ENCODE measurements at regions not wholly inside any gene's neighbourhood (a gene's known extent, or its start where the extent isn't known, plus 50 kb on each side); places are given as distances from the start of the nearest gene placed in this dataset.
"Not testable (repeated sequence)": the region's sequence is repeated elsewhere in the genome, so short reads cannot be mapped to it uniquely, and the experiment has no call there.

GRCh38 chr3:24006-24405 lies 172.6 kb upstream of the CHL1 start:
- no peak overlapping the region for H3K27ac Mint-ChIP-seq (ENCODE audit: unreplicated experiment)
- no peak overlapping the region for H3K4me3 Mint-ChIP-seq (ENCODE audit: unreplicated experiment)
- TF ChIP-seq CTCF (IDR thresholded peaks at IDR 0.05; ENCODE audit: partially characterized antibody, unreplicated experiment): no peak
- H3K4me1 Mint-ChIP-seq (ENCODE audit: low read depth, unreplicated experiment): no peaks in the 10 kb centered on the region
- no peaks in the 10 kb centered on the region for H3K9me3 Mint-ChIP-seq (ENCODE audit: unreplicated experiment)
- no peaks in the 10 kb centered on the region for H3K36me3 Mint-ChIP-seq (ENCODE audit: unreplicated experiment)
- no peak for DNase-seq
- no peaks in the 10 kb centered on the region for H3K27me3 Mint-ChIP-seq (ENCODE audit: unreplicated experiment)

- DNase-seq: no peak
- no peaks in the 10 kb centered on the region for H3K9me3 Mint-ChIP-seq (ENCODE audit: unreplicated experiment)
- no peak overlapping the region for H3K27ac Mint-ChIP-seq (ENCODE audit: unreplicated experiment)
- no peaks in the 10 kb centered on the region for H3K4me1 Mint-ChIP-seq (ENCODE audit: low read depth, unreplicated experiment)
- no peaks in the 10 kb centered on the region for H3K27me3 Mint-ChIP-seq (ENCODE audit: unreplicated experiment)
- no peaks in the 10 kb centered on the region for H3K36me3 Mint-ChIP-seq (ENCODE audit: unreplicated experiment)
- no peak for TF ChIP-seq CTCF (IDR thresholded peaks at IDR 0.05; ENCODE audit: partially characterized antibody, unreplicated experiment)
- H3K4me3 Mint-ChIP-seq (ENCODE audit: unreplicated experiment): no peak overlapping the region
Observed at GRCh38 chr3:25056-25455, 171.5 kb upstream of the CHL1 start.

- H3K4me3 Mint-ChIP-seq (ENCODE audit: unreplicated experiment); DNase-seq; H3K4me1 Mint-ChIP-seq (ENCODE audit: low read depth, unreplicated experiment); H3K9me3 Mint-ChIP-seq (ENCODE audit: unreplicated experiment); H3K27ac Mint-ChIP-seq (ENCODE audit: unreplicated experiment); H3K36me3 Mint-ChIP-seq (ENCODE audit: unreplicated experiment); H3K27me3 Mint-ChIP-seq (ENCODE audit: unreplicated experiment): not testable (repeated sequence)
Observed at GRCh38 chr3:35985-36384, 160.6 kb upstream of the CHL1 start.

- not testable (repeated sequence) for H3K9me3 Mint-ChIP-seq (ENCODE audit: unreplicated experiment); H3K27me3 Mint-ChIP-seq (ENCODE audit: unreplicated experiment); H3K36me3 Mint-ChIP-seq (ENCODE audit: unreplicated experiment); H3K4me3 Mint-ChIP-seq (ENCODE audit: unreplicated experiment); DNase-seq; H3K27ac Mint-ChIP-seq (ENCODE audit: unreplicated experiment); H3K4me1 Mint-ChIP-seq (ENCODE audit: low read depth, unreplicated experiment)
- peak; percentile 60 for TF ChIP-seq CTCF (IDR thresholded peaks at IDR 0.05; ENCODE audit: partially characterized antibody, unreplicated experiment)
Observed at GRCh38 chr3:42871-43744, 153.5 kb upstream of the CHL1 start.

- H3K27me3 Mint-ChIP-seq (ENCODE audit: unreplicated experiment): no peaks in the 10 kb centered on the region
Observed at GRCh38 chr3:44028-44676, 152.4 kb upstream of the CHL1 start.

GRCh38 chr3:44941-45340 lies 151.6 kb upstream of the CHL1 start:
- DNase-seq; H3K36me3 Mint-ChIP-seq (ENCODE audit: unreplicated experiment); H3K27ac Mint-ChIP-seq (ENCODE audit: unreplicated experiment); H3K4me1 Mint-ChIP-seq (ENCODE audit: low read depth, unreplicated experiment); H3K9me3 Mint-ChIP-seq (ENCODE audit: unreplicated experiment); H3K4me3 Mint-ChIP-seq (ENCODE audit: unreplicated experiment); H3K27me3 Mint-ChIP-seq (ENCODE audit: unreplicated experiment): not testable (repeated sequence)

More at GRCh38 chr3:44028-44676, 152.4 kb upstream of the CHL1 start:
- H3K9me3 Mint-ChIP-seq (ENCODE audit: unreplicated experiment): no peaks in the 10 kb centered on the region
- no peak for TF ChIP-seq CTCF (IDR thresholded peaks at IDR 0.05; ENCODE audit: partially characterized antibody, unreplicated experiment)
- no peaks in the 10 kb centered on the region for H3K36me3 Mint-ChIP-seq (ENCODE audit: unreplicated experiment)
- H3K27ac Mint-ChIP-seq (ENCODE audit: unreplicated experiment): no peak overlapping the region
- H3K4me1 Mint-ChIP-seq (ENCODE audit: low read depth, unreplicated experiment): no peaks in the 10 kb centered on the region
- H3K4me3 Mint-ChIP-seq (ENCODE audit: unreplicated experiment): no peak overlapping the region
- DNase-seq: no peak
